Ishikawa (cell line): ENCODE measurements at regions not wholly inside any gene's neighbourhood (a gene's known extent, or its start where the extent isn't known, plus 50 kb on each side); places are given as distances from the start of the nearest gene placed in this dataset.

Experiments
- CEBPB ChIP-seq: IDR thresholded peaks from 2 replicates; pipeline ENCODE4 v1.6.1; 2012
- CREB1 ChIP-seq: IDR thresholded peaks from 2 replicates; pipeline ENCODE4 v1.6.1; 2012; ENCODE audit warnings: low read depth
- EGR1 ChIP-seq: IDR thresholded peaks from 2 replicates; pipeline ENCODE4 v1.6.1; 2012
- EP300 ChIP-seq: IDR thresholded peaks from 2 replicates; pipeline ENCODE4 v1.6.1; 2012; ENCODE audit warnings: borderline replicate concordance
- FOXM1 ChIP-seq: IDR thresholded peaks from 2 replicates; pipeline ENCODE4 v1.6.1; 2012; ENCODE audit warnings: low read depth, borderline replicate concordance
- MAX ChIP-seq: IDR thresholded peaks from 2 replicates; pipeline ENCODE4 v1.6.1; 2012
- NFIC ChIP-seq: IDR thresholded peaks from 2 replicates; pipeline ENCODE4 v1.6.1; 2012
- RAD21 ChIP-seq: IDR thresholded peaks from 2 replicates; pipeline ENCODE4 v1.6.1; 2012; ENCODE audit warnings: low read depth
- REST ChIP-seq: IDR thresholded peaks from 2 replicates; pipeline ENCODE4 v1.6.1; 2012; ENCODE audit warnings: low read depth, mild to moderate bottlenecking
- TAF1 ChIP-seq: IDR thresholded peaks from 2 replicates; pipeline ENCODE4 v1.6.1; 2012; ENCODE audit warnings: low read depth, mild to moderate bottlenecking
- TCF12 ChIP-seq: IDR thresholded peaks from 2 replicates; pipeline ENCODE4 v1.6.1; 2012; ENCODE audit warnings: low read depth
- TEAD4 ChIP-seq: IDR thresholded peaks from 2 replicates; pipeline ENCODE4 v1.6.1; 2012
- USF1 ChIP-seq: IDR thresholded peaks from 2 replicates; pipeline ENCODE4 v1.6.1; 2012
- YY1 ChIP-seq: IDR thresholded peaks from 2 replicates; pipeline ENCODE4 v1.6.1; 2012; ENCODE audit warnings: low read depth
- ZBTB7A ChIP-seq: IDR thresholded peaks from 2 replicates; pipeline ENCODE4 v1.6.1; 2012; ENCODE audit warnings: low read depth

- TF ChIP-seq CREB1 (no peak), TEAD4 (no peak), EP300 (no peak), CEBPB (no peak), MAX (no peak), NFIC (no peak), ZBTB7A (no peak)
Observed at GRCh38 chr14:61973981-61974380, 211.8 kb downstream of the SNAPC1 start.

- no peak for TF ChIP-seq MAX
- TF ChIP-seq EP300: no peak
- no peak for TF ChIP-seq TEAD4
- TF ChIP-seq TCF12: no peak
- TF ChIP-seq REST: no peak
- TF ChIP-seq YY1: no peak
- no peak for TF ChIP-seq FOXM1
- TF ChIP-seq NFIC: no peak
- no peak for TF ChIP-seq TAF1
- no peak for TF ChIP-seq RAD21
- TF ChIP-seq EGR1: no peak
- no peak for TF ChIP-seq ZBTB7A
- no peak for TF ChIP-seq USF1
- no peak for TF ChIP-seq CEBPB
- TF ChIP-seq CREB1: no peak
Observed at GRCh38 chr14:61977217-61977616, 215.0 kb downstream of the SNAPC1 start.

- no peak for TF ChIP-seq EP300
- TF ChIP-seq EGR1: no peak
- no peak for TF ChIP-seq USF1
- TF ChIP-seq YY1: no peak
- no peak for TF ChIP-seq CREB1
- TF ChIP-seq CEBPB: no peak
- TF ChIP-seq TCF12: no peak
- no peak for TF ChIP-seq MAX
- TF ChIP-seq FOXM1: no peak
- TF ChIP-seq NFIC: no peak
- no peak for TF ChIP-seq TEAD4
- TF ChIP-seq RAD21: no peak
Observed at GRCh38 chr14:61988240-61988639, 226.0 kb downstream of the SNAPC1 start.

- TF ChIP-seq EGR1 (no peak), RAD21 (no peak), NFIC (no peak), USF1 (no peak), TCF12 (no peak), FOXM1 (no peak), CREB1 (no peak), ZBTB7A (no peak), REST (no peak), TAF1 (no peak), MAX (no peak), TEAD4 (no peak), YY1 (no peak), CEBPB (no peak), EP300 (no peak)
Observed at GRCh38 chr14:61992139-61992538, 229.9 kb downstream of the SNAPC1 start.

- TF ChIP-seq USF1 (no peak), ZBTB7A (no peak), CREB1 (no peak), TCF12 (no peak), FOXM1 (no peak), CEBPB (no peak)
Observed at GRCh38 chr14:61992926-61993325, 230.7 kb downstream of the SNAPC1 start.

GRCh38 chr14:61994589-61994988, 232.4 kb downstream of the SNAPC1 start:
- TF ChIP-seq CEBPB (no peak), TAF1 (no peak), ZBTB7A (no peak), YY1 (no peak), EP300 (no peak), USF1 (no peak), FOXM1 (no peak), EGR1 (no peak), TCF12 (no peak), REST (no peak), TEAD4 (no peak), RAD21 (no peak), MAX (no peak), CREB1 (no peak)
